ENCODE measurements at regions not wholly inside any gene's neighbourhood (a gene's known extent, or its start where the extent isn't known, plus 50 kb on each side); places are given as distances from the start of the nearest gene placed in this dataset.

DNA sequence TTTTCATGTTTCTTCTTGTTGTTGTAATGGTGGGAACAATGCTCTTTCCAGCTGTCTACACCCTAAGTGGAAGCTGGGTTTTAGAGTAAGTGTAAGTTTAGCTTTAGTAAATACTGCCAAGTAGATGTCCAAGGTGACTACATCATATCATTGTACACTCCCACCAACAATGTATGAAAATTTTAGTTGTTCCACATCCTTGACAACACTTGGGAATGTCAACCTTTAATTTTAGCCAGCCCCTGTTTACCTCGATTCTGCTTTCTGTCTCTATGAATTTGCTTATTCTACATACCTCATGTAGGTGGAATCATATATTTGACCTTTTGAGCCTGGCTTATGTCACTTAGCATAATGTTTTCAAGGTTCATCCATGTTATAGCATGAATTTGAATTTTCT, 93.0 kb downstream of the MTPAP start:
- H3K4me3 ChIP-seq (ENCODE audit: control insufficient read depth, low read depth, low read length): no peak overlapping the region
- DNase-seq (ENCODE audit: low read depth): no peak
- TF ChIP-seq, protein P1, sequence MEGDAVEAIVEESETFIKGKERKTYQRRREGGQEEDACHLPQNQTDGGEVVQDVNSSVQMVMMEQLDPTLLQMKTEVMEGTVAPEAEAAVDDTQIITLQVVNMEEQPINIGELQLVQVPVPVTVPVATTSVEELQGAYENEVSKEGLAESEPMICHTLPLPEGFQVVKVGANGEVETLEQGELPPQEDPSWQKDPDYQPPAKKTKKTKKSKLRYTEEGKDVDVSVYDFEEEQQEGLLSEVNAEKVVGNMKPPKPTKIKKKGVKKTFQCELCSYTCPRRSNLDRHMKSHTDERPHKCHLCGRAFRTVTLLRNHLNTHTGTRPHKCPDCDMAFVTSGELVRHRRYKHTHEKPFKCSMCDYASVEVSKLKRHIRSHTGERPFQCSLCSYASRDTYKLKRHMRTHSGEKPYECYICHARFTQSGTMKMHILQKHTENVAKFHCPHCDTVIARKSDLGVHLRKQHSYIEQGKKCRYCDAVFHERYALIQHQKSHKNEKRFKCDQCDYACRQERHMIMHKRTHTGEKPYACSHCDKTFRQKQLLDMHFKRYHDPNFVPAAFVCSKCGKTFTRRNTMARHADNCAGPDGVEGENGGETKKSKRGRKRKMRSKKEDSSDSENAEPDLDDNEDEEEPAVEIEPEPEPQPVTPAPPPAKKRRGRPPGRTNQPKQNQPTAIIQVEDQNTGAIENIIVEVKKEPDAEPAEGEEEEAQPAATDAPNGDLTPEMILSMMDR (IDR thresholded peaks at IDR 0.05; ENCODE audit: control insufficient read depth, insufficient read depth, low read depth, low read length, missing control alignments): no peak

DNA sequence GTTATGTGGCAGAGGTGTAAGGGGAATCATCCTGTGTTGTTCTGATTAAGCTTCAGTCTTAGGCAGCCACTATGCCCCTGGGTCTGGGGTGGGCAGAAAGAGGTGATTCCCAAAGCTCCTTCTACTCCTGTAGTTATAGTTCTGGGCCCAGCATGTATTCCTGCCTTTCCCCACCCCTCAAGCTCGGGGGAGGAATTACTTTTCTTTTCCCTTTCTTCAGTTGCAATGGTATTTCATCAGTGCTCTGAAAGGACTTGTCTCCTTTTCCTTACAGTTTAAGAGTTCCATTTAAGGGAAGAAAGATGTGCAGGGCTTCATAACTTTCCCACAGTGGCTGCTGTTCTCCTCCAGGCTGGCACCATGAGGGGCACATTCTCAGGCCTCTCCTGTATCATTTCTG, 94.2 kb downstream of the MTPAP start:
- DNase-seq (ENCODE audit: low read depth): no peak

DNA sequence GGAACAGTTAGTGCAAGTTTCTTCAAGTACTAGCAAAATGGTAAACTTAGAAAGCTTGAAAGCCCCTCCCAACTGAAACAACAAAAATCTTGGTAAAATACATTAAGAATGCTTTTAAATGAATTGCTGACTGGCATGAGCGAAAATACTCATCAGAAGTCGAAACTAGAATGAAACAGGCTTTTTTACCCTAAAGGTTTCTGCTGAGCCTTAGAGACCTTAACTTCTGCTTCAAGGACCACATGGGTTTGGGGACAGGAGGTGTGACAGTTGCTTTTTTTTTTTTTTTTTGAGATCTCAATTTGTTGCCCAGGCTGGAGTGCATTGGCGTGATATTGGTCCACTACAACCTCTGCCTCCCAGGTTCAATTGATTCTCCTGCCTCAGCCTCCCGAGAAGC, 100.3 kb downstream of the MTPAP start:
- no peak overlapping the region for H3K4me3 ChIP-seq (ENCODE audit: control insufficient read depth, low read depth, low read length)
- DNase-seq (ENCODE audit: low read depth): no peak
- TF ChIP-seq, protein P1 (IDR thresholded peaks at IDR 0.05; ENCODE audit: control insufficient read depth, insufficient read depth, low read depth, low read length, missing control alignments): no peak

More for the DNA sequence above, 94.2 kb downstream of the MTPAP start:
- TF ChIP-seq, protein P1 (IDR thresholded peaks at IDR 0.05; ENCODE audit: control insufficient read depth, insufficient read depth, low read depth, low read length, missing control alignments): no peak
- no peak overlapping the region for H3K4me3 ChIP-seq (ENCODE audit: control insufficient read depth, low read depth, low read length)

DNA sequence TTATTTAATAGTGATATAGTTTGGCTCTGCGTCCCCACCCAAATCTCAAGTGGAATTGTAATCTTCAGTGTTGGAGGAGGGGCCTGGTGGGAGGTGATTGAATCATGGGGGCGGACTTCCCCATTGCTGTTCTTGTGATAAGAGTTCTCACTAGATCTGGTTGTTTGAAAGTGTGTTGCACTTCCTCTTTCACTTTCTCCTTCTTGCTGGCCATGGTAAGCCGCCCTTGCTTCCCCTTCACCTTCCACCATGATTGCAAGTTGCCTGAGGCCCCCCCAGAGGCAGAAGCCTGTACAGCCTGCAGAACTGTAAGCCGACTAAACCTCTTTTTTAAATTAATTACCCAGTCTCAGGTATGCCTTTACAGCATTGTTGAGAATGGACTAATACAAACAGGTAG, 101.4 kb downstream of the MTPAP start:
- DNase-seq (ENCODE audit: low read depth): no peak
- TF ChIP-seq, protein P1 (IDR thresholded peaks at IDR 0.05; ENCODE audit: control insufficient read depth, insufficient read depth, low read depth, low read length, missing control alignments): no peak
- no peak overlapping the region for H3K4me3 ChIP-seq (ENCODE audit: control insufficient read depth, low read depth, low read length)

DNA sequence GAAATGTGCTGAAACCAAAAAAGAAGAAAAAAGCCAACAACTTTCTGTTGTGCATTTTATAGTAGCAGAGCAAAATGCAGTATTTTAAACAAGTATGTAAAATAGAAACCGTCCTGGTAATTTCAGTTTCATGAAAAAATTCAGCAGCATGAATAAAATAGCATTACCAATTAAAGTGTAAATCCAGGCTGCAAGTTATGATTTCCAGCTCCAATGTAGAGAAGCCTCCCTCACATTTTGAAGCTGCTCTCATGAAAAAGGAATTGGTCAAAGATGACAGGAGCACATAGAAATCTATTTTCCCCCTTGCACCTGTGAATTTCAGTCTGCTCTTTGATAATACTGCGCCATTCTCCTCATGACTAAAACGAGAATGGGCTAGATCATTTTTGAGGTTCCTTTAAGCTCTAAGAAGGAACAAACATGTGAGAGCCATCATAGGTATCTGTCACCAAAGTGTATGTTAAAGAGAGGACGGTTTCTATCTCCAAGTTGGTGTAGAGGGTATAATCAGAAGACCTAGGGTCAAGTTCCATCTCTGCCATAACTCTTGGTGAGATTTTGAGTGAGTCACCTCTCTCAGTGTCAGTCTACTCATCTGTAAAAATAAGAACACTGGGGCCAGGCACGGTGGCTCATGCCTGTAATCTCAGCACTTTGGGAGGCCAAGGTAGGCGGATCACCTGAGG, 107.5 kb downstream of the MTPAP start:
- H3K4me3 ChIP-seq (ENCODE audit: control insufficient read depth, low read depth, low read length): no peak overlapping the region
- no peak for DNase-seq (ENCODE audit: low read depth)
- TF ChIP-seq, protein P1 (IDR thresholded peaks at IDR 0.05; ENCODE audit: control insufficient read depth, insufficient read depth, low read depth, low read length, missing control alignments): no peak

DNA sequence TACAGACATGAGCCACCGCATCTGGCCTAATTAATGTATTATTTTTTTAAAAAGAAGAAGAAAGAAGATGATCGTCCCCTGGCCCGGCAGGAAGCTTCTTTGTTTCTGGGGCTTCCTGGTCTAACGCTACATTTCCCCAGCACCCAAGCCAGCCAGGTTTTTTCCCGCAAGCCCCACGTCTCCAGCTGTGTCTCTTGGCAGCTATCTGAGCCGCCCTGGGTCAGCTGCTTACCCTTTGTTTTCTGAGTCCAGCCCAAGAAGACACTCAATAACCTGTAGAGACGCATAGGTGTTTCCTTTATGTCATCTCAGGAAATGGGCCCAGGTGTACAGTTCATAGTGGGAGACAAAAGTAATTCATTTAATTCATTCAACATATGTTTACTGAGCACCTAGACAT, 110.2 kb downstream of the MTPAP start:
- TF ChIP-seq, protein P1 (IDR thresholded peaks at IDR 0.05; ENCODE audit: control insufficient read depth, insufficient read depth, low read depth, low read length, missing control alignments): no peak
- no peak for DNase-seq (ENCODE audit: low read depth)
- no peak overlapping the region for H3K4me3 ChIP-seq (ENCODE audit: control insufficient read depth, low read depth, low read length)
